HUES64 (cell line): ENCODE measurements at regions not wholly inside any gene's neighbourhood (a gene's known extent, or its start where the extent isn't known, plus 50 kb on each side); places are given as distances from the start of the nearest gene placed in this dataset.
"Not testable (repeated sequence)": the region's sequence is repeated elsewhere in the genome, so short reads cannot be mapped to it uniquely, and the experiment has no call there.

ENCODE experiments used
- H3K27ac ChIP-seq: 2 replicates; pipeline ENCODE4 v1.7.0; 2013; ENCODE audit warnings: low read depth, low read length, inconsistent platforms
- H3K27me3 ChIP-seq: 2 replicates; pipeline ENCODE4 v1.6.1; 2013; ENCODE audit warnings: mild to moderate bottlenecking, low read length; ENCODE audit not compliant: insufficient read depth
- H3K36me3 ChIP-seq: 2 replicates; pipeline ENCODE4 v1.6.1; 2013; ENCODE audit warnings: mild to moderate bottlenecking, low read length; ENCODE audit not compliant: insufficient read depth
- H3K4me1 ChIP-seq: 2 replicates; pipeline ENCODE4 v1.6.1; 2013; ENCODE audit warnings: mild to moderate bottlenecking, low read length, moderate library complexity; ENCODE audit not compliant: insufficient read depth
- H3K4me3 ChIP-seq: 2 replicates; pipeline ENCODE4 v1.5.1; 2013; ENCODE audit warnings: mild to moderate bottlenecking, low read length, moderate library complexity
- H3K9ac ChIP-seq: 2 replicates; pipeline ENCODE4 v1.6.1; 2013; ENCODE audit warnings: mild to moderate bottlenecking, low read depth, low read length
- H3K9me3 ChIP-seq: 2 replicates; pipeline ENCODE4 v1.6.1; 2013; ENCODE audit warnings: low read depth, low read length; ENCODE audit not compliant: insufficient read depth
- WGBS: fragments of 150-250, 120-280 bp; methylation state at CpG from one replicate; pipeline ENCODE4 v1.1.7; 2013; ENCODE audit warnings: missing lambda C conversion rate; 5-methylcytosine and 5-hydroxymethylcytosine counted together

GRCh38 chr14:44385906-44386305, 121.2 kb downstream of the FSCB start:
- H3K9ac ChIP-seq, result no peak overlapping the region
- H3K4me1 ChIP-seq, result no peaks in the 10 kb centered on the region
- no peaks in the 10 kb centered on the region for H3K36me3 ChIP-seq
- H3K27ac ChIP-seq, result no peak overlapping the region
- H3K9me3 ChIP-seq, result no peaks in the 10 kb centered on the region
- H3K27me3 ChIP-seq, result no peaks in the 10 kb centered on the region
- 96% methylated on average over 6 of the region's 6 CpGs for WGBS
- H3K4me3 ChIP-seq, result no peak overlapping the region

- not testable (repeated sequence) for H3K4me1 ChIP-seq, H3K9ac ChIP-seq, H3K36me3 ChIP-seq, H3K4me3 ChIP-seq, H3K27ac ChIP-seq, H3K9me3 ChIP-seq, H3K27me3 ChIP-seq
- WGBS, result 94% methylated on average over 6 of the region's 6 CpGs
These were observed 121.8 kb downstream of the FSCB start for GRCh38 chr14:44385296-44385695.

DNA sequence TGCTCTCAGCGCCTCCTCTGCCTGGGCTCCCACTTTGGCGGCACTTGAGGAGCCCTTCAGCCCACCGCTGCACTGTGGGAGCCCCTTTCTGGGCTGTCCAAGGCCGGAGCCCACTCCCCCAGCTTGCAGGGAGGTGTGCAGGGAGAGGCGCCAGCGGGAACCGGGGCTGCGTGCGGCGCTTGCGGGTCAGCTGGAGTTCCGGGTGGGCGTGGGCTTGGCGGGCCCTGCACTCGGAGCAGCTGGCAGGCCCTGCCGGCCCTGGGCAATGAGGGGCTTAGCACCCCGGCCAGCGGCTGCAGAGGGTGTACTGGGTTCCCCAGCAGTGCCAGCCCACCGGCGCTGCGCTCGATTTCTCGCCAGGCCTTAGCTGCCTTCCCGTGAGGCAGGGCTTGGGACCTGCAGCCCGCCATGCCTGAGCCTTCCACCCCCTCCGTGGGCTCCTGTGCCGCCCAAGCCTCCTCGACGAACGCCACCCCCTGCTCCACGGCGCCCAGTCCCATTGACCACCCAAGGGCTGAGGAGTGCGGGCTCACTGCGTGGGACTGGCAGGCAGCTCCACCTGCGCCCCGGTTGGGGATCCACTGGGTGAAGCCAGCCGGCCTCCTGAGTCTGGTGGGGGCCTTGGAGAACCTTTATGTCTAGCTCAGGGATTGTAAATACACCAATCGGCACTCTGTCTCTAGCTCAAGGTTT, 122.3 kb downstream of the FSCB start:
- not testable (repeated sequence) for H3K9ac ChIP-seq, H3K36me3 ChIP-seq, H3K27ac ChIP-seq, H3K4me1 ChIP-seq, H3K4me3 ChIP-seq, H3K9me3 ChIP-seq, H3K27me3 ChIP-seq
- 96% methylated on average over 38 of the region's 38 CpGs for WGBS

- Histone ChIP-seq H3K9me3 (no peaks in the 10 kb centered on the region), H3K36me3 (no peaks in the 10 kb centered on the region), H3K4me3 (no peak overlapping the region), H3K27me3 (no peaks in the 10 kb centered on the region), H3K4me1 (no peaks in the 10 kb centered on the region), H3K27ac (no peak overlapping the region), H3K9ac (no peak overlapping the region)
- 96% methylated on average over 5 of the region's 5 CpGs for WGBS
These were observed 123.0 kb downstream of the FSCB start for GRCh38 chr14:44384093-44384492.

DNA sequence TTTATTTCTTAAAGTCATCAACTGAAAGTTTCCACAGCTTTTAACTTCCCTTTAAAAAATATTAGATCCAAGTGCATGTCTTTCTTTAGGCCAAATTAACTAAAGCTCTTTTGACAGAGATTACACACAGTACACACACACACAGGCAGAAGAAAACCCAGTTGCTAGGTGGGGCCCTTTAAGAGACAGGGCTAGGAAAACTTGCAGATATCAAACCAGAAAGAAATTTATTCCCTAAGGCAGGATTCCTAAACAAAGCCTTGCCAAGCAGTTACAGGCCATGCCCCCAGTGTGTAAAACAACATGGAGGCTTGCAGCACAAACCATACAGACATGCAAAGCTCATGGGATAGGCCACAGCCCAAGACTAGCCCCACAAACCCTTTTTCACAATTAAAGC, 123.4 kb downstream of the FSCB start:
- no peak overlapping the region for H3K9ac ChIP-seq
- H3K4me3 ChIP-seq, result no peak overlapping the region
- no peaks in the 10 kb centered on the region for H3K27me3 ChIP-seq
- H3K4me1 ChIP-seq, result no peaks in the 10 kb centered on the region
- no peak overlapping the region for H3K27ac ChIP-seq
- no peaks in the 10 kb centered on the region for H3K9me3 ChIP-seq
- no peaks in the 10 kb centered on the region for H3K36me3 ChIP-seq

DNA sequence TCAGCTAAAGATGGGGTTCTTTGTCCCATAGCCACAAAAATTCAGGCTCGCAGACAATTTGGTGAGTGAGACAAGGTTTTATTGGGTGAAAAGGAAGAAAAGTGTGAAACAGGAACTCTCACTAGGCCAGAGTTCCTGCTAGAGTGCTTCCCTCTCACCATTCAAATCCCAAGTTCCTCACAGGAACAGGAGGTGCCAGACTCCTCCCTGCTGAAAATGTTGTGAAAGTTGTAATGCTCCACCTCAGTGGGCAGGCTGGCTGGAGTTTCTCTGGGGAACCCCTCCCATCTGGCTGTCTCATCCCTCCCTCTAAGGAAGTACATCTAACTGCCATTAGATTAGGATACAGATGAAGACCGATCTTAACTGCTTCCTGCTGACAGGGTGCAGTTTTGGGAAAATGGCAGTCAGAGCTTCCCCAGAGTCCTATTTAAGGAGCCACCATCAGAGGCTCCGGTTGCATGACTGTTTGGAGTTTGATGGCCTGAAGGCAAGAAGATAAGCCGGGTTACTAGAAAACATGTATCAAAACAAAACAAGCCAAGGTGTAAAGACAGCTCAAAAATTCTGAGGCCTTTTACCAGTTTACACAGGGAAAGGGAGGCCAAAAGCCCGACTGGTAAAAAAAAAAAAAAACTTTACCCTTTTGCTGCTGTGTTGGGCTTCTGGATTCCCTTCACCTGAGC, 127.6 kb downstream of the FSCB start:
- H3K36me3 ChIP-seq, result no peaks in the 10 kb centered on the region
- H3K9ac ChIP-seq, result no peak overlapping the region
- 95% methylated on average over 5 of the region's 5 CpGs for WGBS
- H3K4me1 ChIP-seq, result no peaks in the 10 kb centered on the region
- H3K4me3 ChIP-seq, result no peak overlapping the region
- peaks cover 37% of the 10 kb centered on the region for H3K9me3 ChIP-seq
- no peak overlapping the region for H3K27ac ChIP-seq
- no peaks in the 10 kb centered on the region for H3K27me3 ChIP-seq

DNA sequence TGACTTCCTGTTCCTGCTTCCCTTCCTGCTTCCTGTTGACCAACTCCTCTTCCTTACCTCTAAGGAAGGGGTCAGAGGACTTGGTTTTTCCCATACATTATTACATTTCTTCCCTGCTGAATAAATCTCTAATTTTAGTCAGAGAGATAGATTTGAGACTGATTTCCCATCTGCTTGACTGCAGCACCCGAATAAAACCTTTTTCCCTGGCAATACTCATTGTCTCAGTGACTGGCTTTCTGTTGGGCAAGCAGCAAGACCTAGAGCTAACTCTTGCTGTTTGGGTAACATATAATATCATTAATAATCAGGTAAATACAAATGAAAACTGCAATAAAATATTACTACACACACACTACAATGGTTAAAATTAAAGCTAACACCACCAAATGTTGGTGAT, 132.2 kb downstream of the FSCB start:
- WGBS, result 92% methylated on average over 1 of the region's 1 CpG
- Histone ChIP-seq H3K4me1 (no peaks in the 10 kb centered on the region), H3K4me3 (no peak overlapping the region), H3K9ac (no peak overlapping the region), H3K36me3 (no peaks in the 10 kb centered on the region), H3K27me3 (no peaks in the 10 kb centered on the region), H3K27ac (no peak overlapping the region), H3K9me3 (peaks cover 40% of the 10 kb centered on the region)

DNA sequence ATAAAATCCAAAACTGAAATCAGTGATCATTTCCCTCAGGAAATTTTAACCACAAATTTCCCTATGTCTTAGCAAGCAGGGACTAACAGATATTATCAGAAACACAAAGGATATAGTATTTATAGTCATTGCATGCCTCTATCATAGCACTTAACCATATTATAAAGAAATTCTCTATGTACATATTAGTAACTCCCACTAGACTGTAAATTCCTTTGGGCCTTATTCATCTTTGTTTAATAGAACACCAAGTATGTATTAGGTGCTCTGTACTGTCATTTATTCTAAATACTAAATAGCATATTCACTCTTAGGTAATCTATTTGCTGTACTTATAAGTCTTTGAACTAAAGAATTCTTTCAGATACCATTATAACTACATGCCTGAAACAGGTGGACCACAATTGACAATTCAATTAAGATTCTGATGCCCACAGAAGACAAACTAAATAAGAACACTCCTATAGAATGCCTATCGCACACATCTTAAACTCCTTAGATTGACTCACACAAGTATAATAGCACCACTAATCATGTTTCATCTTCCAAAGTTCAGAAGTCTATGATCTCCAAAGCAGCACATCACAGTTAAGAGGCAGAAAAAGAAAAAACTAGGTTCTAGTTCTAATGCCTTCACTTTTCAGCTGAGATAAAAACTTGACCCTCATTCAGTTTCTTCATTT, 134.1 kb downstream of the FSCB start:
- H3K4me3 ChIP-seq, result no peak overlapping the region
- H3K9ac ChIP-seq, result no peak overlapping the region
- H3K27me3 ChIP-seq, result no peaks in the 10 kb centered on the region
- no peak overlapping the region for H3K27ac ChIP-seq
- peaks cover 34% of the 10 kb centered on the region for H3K9me3 ChIP-seq
- no peaks in the 10 kb centered on the region for H3K36me3 ChIP-seq
- 95% methylated on average over 1 of the region's 1 CpG for WGBS
- H3K4me1 ChIP-seq, result no peaks in the 10 kb centered on the region

DNA sequence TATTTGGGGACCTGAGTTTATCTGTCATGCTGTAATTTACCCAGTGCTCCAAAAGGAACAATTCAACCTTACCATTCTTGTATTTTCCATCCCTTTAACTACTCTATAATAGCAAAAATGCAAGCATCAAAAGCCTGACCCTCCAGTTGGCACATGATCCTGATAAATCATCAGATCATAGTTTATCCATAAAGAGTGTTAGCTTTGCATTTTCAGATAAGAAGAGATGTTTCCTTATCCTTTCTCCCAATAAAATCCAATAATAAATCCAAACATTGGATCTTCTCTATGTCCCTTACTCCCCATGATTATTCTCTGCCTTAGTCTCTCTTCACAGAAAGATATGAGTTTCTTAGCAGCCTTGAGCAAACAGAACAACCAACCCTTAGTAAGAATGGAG, 134.9 kb downstream of the FSCB start:
- H3K9me3 ChIP-seq, result peaks cover 28% of the 10 kb centered on the region
- H3K27ac ChIP-seq, result no peak overlapping the region

GRCh38 chr14:44370727-44371126, 136.4 kb downstream of the FSCB start:
- H3K27ac ChIP-seq, result no peak overlapping the region
- H3K36me3 ChIP-seq, result no peaks in the 10 kb centered on the region
- H3K9me3 ChIP-seq, result peaks cover 15% of the 10 kb centered on the region
- H3K4me3 ChIP-seq, result no peak overlapping the region
- H3K9ac ChIP-seq, result no peak overlapping the region
- 83% methylated on average over 1 of the region's 1 CpG for WGBS
- no peaks in the 10 kb centered on the region for H3K4me1 ChIP-seq
- no peaks in the 10 kb centered on the region for H3K27me3 ChIP-seq

More for the DNA sequence above, 134.9 kb downstream of the FSCB start:
- Histone ChIP-seq H3K9ac (no peak overlapping the region), H3K4me1 (no peaks in the 10 kb centered on the region), H3K4me3 (no peak overlapping the region), H3K27me3 (no peaks in the 10 kb centered on the region), H3K36me3 (no peaks in the 10 kb centered on the region)

- no peak overlapping the region for H3K9ac ChIP-seq
- H3K27me3 ChIP-seq, result no peaks in the 10 kb centered on the region
- H3K4me3 ChIP-seq, result no peak overlapping the region
- H3K9me3 ChIP-seq, result peaks cover 4% of the 10 kb centered on the region
- H3K4me1 ChIP-seq, result no peaks in the 10 kb centered on the region
- no peak overlapping the region for H3K27ac ChIP-seq
- no peaks in the 10 kb centered on the region for H3K36me3 ChIP-seq
These were observed 137.5 kb downstream of the FSCB start for GRCh38 chr14:44369401-44370123.
